NT2/D1 (cell line): ENCODE measurements at regions not wholly inside any gene's neighbourhood (a gene's known extent, or its start where the extent isn't known, plus 50 kb on each side); places are given as distances from the start of the nearest gene placed in this dataset.
"Not testable (repeated sequence)": the region's sequence is repeated elsewhere in the genome, so short reads cannot be mapped to it uniquely, and the experiment has no call there.

Experiments used
- DNase-seq: peaks from one replicate; pipeline ENCODE4 v3.0.0-alpha.2; 2011; ENCODE audit warnings: low read depth, low spot score
- H3K27me3 ChIP-seq: 2 replicates; pipeline ENCODE4 v1.6.0; 2011; ENCODE audit warnings: mild to moderate bottlenecking; ENCODE audit not compliant: insufficient read length, insufficient read depth
- H3K36me3 ChIP-seq: 2 replicates; pipeline ENCODE4 v1.6.1; 2011; ENCODE audit warnings: mild to moderate bottlenecking, low read length, mixed read lengths; ENCODE audit not compliant: insufficient read depth, insufficient read length
- H3K4me1 ChIP-seq: 2 replicates; pipeline ENCODE4 v1.5.1; 2011; ENCODE audit not compliant: insufficient read depth, insufficient read length
- H3K4me3 ChIP-seq: 2 replicates; pipeline ENCODE4 v1.5.1; 2011; ENCODE audit warnings: low read depth; ENCODE audit not compliant: insufficient read length
- H3K9ac ChIP-seq: 2 replicates; pipeline ENCODE4 v1.6.0; 2011; ENCODE audit warnings: low read depth; ENCODE audit not compliant: insufficient read length
- H3K9me3 ChIP-seq: 2 replicates; pipeline ENCODE4 v1.5.1; 2011; ENCODE audit warnings: mild to moderate bottlenecking, low read length; ENCODE audit not compliant: insufficient read depth
- SUZ12 ChIP-seq: IDR thresholded peaks from 2 replicates; pipeline ENCODE4 v1.6.1; 2011; ENCODE audit not compliant: insufficient read length, insufficient read depth; ENCODE audit errors: extremely low read depth
- YY1 ChIP-seq: IDR thresholded peaks from 2 replicates; pipeline ENCODE4 v1.6.1; 2011; ENCODE audit not compliant: insufficient read length, insufficient read depth
- ZNF274 ChIP-seq: IDR thresholded peaks from 2 replicates; pipeline ENCODE4 v1.6.1; 2011; ENCODE audit warnings: mild to moderate bottlenecking, low read depth, low read length

DNA sequence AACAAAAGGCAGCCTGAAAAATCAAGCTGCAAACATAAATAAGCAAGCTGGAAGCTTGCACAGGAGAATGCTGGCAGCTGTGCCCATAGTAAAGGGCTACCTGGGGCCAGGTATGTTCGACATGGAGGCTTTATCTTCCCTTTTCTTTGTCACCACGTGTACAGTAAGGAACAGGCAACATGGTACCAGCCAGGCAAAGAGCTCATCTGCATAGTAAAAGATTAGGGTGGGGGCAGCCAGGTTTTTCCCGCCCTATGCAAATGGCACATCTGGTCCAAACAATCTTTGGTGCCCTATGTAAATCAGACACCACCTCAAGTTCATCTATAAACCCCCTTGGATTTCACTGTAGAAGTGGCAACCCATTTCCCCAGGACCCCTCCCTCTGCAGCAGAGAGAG is 625.1 kb downstream of the TYW1 start:
- H3K27me3 ChIP-seq, result peaks cover 10% of the 10 kb centered on the region
- TF ChIP-seq YY1, result no peak
- no peak for TF ChIP-seq SUZ12
- TF ChIP-seq ZNF274, result no peak
- no peaks in the 10 kb centered on the region for H3K36me3 ChIP-seq
- no peak overlapping the region for H3K9ac ChIP-seq
- H3K4me1 ChIP-seq, result peaks cover 3% of the 10 kb centered on the region
- no peak overlapping the region for H3K4me3 ChIP-seq
- no peaks in the 10 kb centered on the region for H3K9me3 ChIP-seq
- no peak for DNase-seq

- H3K27me3 ChIP-seq, result no peaks in the 10 kb centered on the region
- H3K4me3 ChIP-seq, result peak overlapping the region; percentile 33
- no peaks in the 10 kb centered on the region for H3K9me3 ChIP-seq
- H3K36me3 ChIP-seq, result no peaks in the 10 kb centered on the region
- peak overlapping the region; percentile 75 for H3K9ac ChIP-seq
- H3K4me1 ChIP-seq, result peaks cover 3% of the 10 kb centered on the region
- TF ChIP-seq SUZ12 (no peak), ZNF274 (no peak), YY1 (no peak)
- DNase-seq, result peak; percentile 94
Observed at GRCh38 chr7:67625257-67625737, 628.7 kb downstream of the TYW1 start.

DNA sequence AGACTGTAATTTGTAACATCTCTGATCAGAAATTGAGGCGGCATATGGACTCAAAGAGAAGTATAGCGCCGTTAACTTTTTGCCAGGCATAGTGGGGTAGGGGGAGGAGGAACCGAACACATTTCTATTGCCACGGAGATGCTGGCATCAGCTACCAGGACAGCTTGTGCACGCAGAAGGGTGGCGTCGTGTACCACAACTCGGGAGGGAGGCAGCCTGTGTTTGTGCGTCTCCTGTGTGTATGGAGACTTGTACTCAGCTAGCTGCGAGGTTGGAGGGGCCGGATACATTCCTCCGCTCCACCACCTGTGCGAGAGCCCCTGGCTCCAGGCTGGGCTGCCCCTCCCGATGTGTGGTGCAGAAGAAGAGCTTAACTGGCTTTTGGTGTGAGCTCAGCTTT is 634.8 kb downstream of the TYW1 start:
- H3K27me3 ChIP-seq, result no peaks in the 10 kb centered on the region

DNA sequence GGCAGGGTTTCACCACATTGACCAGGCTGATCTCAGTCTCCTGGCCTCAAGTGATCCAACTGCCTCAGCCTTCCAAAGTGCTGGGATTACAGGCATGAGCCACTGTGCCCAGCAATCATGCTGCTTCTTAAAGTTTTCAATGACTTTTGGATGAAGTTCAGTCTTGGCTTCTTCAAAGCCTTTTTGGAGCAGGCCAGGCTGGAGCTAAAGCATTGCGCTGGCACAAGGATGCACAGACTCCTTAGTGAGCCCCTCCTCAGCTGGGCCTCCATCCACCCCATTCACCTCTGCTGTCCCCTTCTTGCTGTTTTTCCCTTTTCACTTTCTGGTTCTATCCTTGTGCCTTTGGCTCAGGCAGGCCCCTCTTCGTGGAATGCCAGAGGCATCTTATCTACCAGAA is 638.6 kb downstream of the TYW1 start:
- no peak for DNase-seq
- Histone ChIP-seq H3K27me3 (no peaks in the 10 kb centered on the region), H3K36me3 (no peaks in the 10 kb centered on the region), H3K9me3 (peaks cover 4% of the 10 kb centered on the region; the same call in 1 of the 2 replicates), H3K9ac (no peak overlapping the region), H3K4me3 (no peak overlapping the region), H3K4me1 (no peaks in the 10 kb centered on the region)
- TF ChIP-seq ZNF274 (no peak), SUZ12 (no peak), YY1 (no peak)

More for the DNA sequence above, 634.8 kb downstream of the TYW1 start:
- Histone ChIP-seq H3K36me3 (no peaks in the 10 kb centered on the region), H3K9me3 (no peaks in the 10 kb centered on the region; the same call in 1 of the 2 replicates), H3K9ac (no peak overlapping the region), H3K4me3 (no peak overlapping the region), H3K4me1 (no peaks in the 10 kb centered on the region)
- DNase-seq, result no peak
- TF ChIP-seq YY1, result no peak
- no peak for TF ChIP-seq ZNF274
- no peak for TF ChIP-seq SUZ12

- Histone ChIP-seq H3K4me3 (no peak overlapping the region), H3K4me1 (no peaks in the 10 kb centered on the region), H3K27me3 (no peaks in the 10 kb centered on the region), H3K9me3 (peaks cover 8% of the 10 kb centered on the region; the same call in 1 of the 2 replicates), H3K36me3 (no peaks in the 10 kb centered on the region), H3K9ac (no peak overlapping the region)
- no peak for DNase-seq
- TF ChIP-seq SUZ12 (no peak), ZNF274 (no peak), YY1 (no peak)
Observed at GRCh38 chr7:67636348-67637022, 639.9 kb downstream of the TYW1 start.

DNA sequence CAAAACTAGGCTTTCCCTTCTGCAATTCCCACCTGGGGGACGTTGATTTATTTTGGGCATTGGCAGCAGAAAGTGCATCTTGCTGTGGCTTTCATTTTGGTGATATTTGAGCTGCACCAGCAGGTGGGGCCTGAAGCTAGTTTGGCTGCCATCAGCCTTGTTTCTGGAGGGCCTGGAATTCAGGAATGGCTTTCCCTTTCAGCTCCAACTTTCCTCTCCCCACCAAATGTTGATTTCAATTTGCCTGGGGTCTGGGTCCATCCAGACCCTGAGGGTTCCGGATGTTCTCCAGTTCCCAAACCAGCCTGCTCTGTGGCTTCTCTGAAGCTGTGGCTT is 640.4 kb downstream of the TYW1 start:
- peak; percentile 33 for DNase-seq
- H3K36me3 ChIP-seq, result no peaks in the 10 kb centered on the region
- TF ChIP-seq YY1 (no peak), ZNF274 (no peak), SUZ12 (no peak)

DNA sequence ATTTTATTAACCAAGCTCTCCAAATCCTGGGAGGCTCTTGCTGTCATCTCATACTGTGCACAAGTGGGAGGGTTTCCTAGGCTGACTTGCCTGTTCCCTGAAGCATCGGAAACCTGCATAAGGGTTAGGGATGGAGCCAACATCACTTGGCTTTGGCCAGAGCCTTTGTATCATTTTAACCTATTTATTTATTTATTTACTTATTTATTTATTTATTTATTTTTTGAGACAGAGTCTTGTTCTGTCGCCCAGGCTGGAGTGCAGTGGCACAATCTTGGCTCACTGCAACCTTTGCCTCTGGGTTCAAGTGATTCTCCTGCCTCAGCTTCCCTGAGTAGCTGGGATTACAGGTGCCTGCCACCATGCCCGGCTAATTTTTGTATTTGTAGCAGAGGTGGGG is 645.9 kb downstream of the TYW1 start:
- not testable (repeated sequence) for DNase-seq, H3K4me3 ChIP-seq, H3K4me1 ChIP-seq, H3K27me3 ChIP-seq, H3K36me3 ChIP-seq, H3K9ac ChIP-seq, H3K9me3 ChIP-seq

More for the DNA sequence above, 640.4 kb downstream of the TYW1 start:
- Histone ChIP-seq H3K9ac (no peak overlapping the region), H3K27me3 (no peaks in the 10 kb centered on the region), H3K4me1 (no peaks in the 10 kb centered on the region), H3K9me3 (peaks cover 8% of the 10 kb centered on the region; the same call in 1 of the 2 replicates), H3K4me3 (no peak overlapping the region)

DNA sequence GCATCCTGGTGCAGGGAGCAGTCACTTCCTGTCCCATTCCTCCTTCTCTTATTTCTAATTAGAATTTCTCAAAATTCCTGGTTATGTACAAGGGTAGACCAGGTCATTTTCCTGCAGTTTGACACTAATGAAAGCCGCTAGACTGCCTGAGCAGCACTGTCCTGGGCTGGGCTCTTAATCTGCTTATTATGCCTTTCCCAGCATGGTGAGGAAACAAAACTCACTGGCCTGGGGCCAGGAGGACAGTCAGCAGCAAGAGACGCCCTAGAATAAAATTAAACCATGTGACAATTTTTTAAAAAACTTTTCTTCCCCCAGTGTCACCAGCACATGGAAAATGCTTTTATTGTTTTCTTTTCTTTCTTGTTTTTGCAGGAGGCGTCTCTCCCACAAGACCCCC is 647.5 kb downstream of the TYW1 start:
- Histone ChIP-seq H3K4me3 (no peak overlapping the region), H3K9me3 (0 out of 2 replicates have a peak, but pooled peaks cover 8% of the 10 kb centered on the region), H3K27me3 (no peaks in the 10 kb centered on the region), H3K4me1 (no peaks in the 10 kb centered on the region), H3K9ac (no peak overlapping the region), H3K36me3 (no peaks in the 10 kb centered on the region)
- no peak for DNase-seq
- TF ChIP-seq YY1 (no peak), SUZ12 (no peak), ZNF274 (no peak)
